Calu3 (cell line): ENCODE measurements at regions not wholly inside any gene's neighbourhood (a gene's known extent, or its start where the extent isn't known, plus 50 kb on each side); places are given as distances from the start of the nearest gene placed in this dataset.

Source experiments
- BruUV-seq: library from RNA; stranded (reverse); fragments of 400-500 nt; replicated peaks from 2 replicates; lab custom pipeline; 2021; lab: Mats Ljungman, UMichigan
- CTCF ChIA-PET: fragments of 300-600 bp; sonication (Branson Sonifier 250); formaldehyde crosslinking; loops from one replicate; lab custom pipeline; 2022; ENCODE audit warnings: antibody characterized with exemption; lab: Charles Lee
- DNase-seq: peaks from one replicate; pipeline ENCODE4 v3.0.0; 2022
- H3K27ac Mint-ChIP-seq: one replicate; pipeline ENCODE4 v1.8.0; 2022; ENCODE audit warnings: mixed read lengths; ENCODE audit not compliant: unreplicated experiment
- H3K27me3 Mint-ChIP-seq: one replicate; pipeline ENCODE4 v1.8.0; 2022; ENCODE audit warnings: mixed read lengths; ENCODE audit not compliant: unreplicated experiment
- H3K36me3 Mint-ChIP-seq: one replicate; pipeline ENCODE4 v1.8.0; 2022; ENCODE audit warnings: mild to moderate bottlenecking, moderate library complexity, mixed read lengths; ENCODE audit not compliant: insufficient read depth, unreplicated experiment
- H3K4me1 Mint-ChIP-seq: one replicate; pipeline ENCODE4 v1.8.0; 2022; ENCODE audit warnings: mild to moderate bottlenecking, low read depth, mixed read lengths; ENCODE audit not compliant: unreplicated experiment
- H3K4me3 Mint-ChIP-seq: one replicate; pipeline ENCODE4 v1.8.0; 2022; ENCODE audit warnings: mild to moderate bottlenecking, low read depth, moderate library complexity, mixed read lengths; ENCODE audit not compliant: unreplicated experiment
- H3K9me3 Mint-ChIP-seq: one replicate; pipeline ENCODE4 v1.8.0; 2022; ENCODE audit warnings: low read depth, mixed read lengths; ENCODE audit not compliant: unreplicated experiment
- CTCF ChIP-seq: fragments of 200-600 bp; IDR thresholded peaks from one replicate; pipeline ENCODE4 v1.8.0; 2022; ENCODE audit warnings: antibody characterized with exemption; ENCODE audit not compliant: unreplicated experiment
- intact Hi-C: fragments of 100-400 bp; cut with micrococcal nuclease; formaldehyde crosslinking; loops from one replicate; pipeline ENCODE4 v1.10.0; 2022; ENCODE audit not compliant: unreplicated experiment

- H3K36me3 Mint-ChIP-seq, result no peaks in the 10 kb centered on the region
- TF ChIP-seq CTCF, result no peak
- no peaks in the 10 kb centered on the region for H3K4me1 Mint-ChIP-seq
- no peak overlapping the region for H3K27ac Mint-ChIP-seq
- H3K27me3 Mint-ChIP-seq, result peaks cover 13% of the 10 kb centered on the region
- DNase-seq, result no peak
- peaks cover 14% of the 10 kb centered on the region for H3K9me3 Mint-ChIP-seq
- CTCF ChIA-PET, result no interaction called here
- no peak overlapping the region for H3K4me3 Mint-ChIP-seq
- intact Hi-C loops, result no loop called here
- no TSS peak for BruUV-seq
Measured at GRCh38 chr14:66315098-66315497, 171.1 kb upstream of the CCDC196 start.

GRCh38 chr14:66315548-66315947 is 170.6 kb upstream of the CCDC196 start:
- Mint-ChIP-seq H3K27me3 (peaks cover 18% of the 10 kb centered on the region), H3K36me3 (no peaks in the 10 kb centered on the region), H3K4me3 (no peak overlapping the region), H3K27ac (no peak overlapping the region), H3K9me3 (peaks cover 11% of the 10 kb centered on the region), H3K4me1 (no peaks in the 10 kb centered on the region)
- intact Hi-C loops, result no loop called here
- TF ChIP-seq CTCF, result no peak
- no peak for DNase-seq
- no TSS peak for BruUV-seq
- CTCF ChIA-PET, result no interaction called here

- H3K4me1 Mint-ChIP-seq, result no peaks in the 10 kb centered on the region
- intact Hi-C loops, result no loop called here
Measured at GRCh38 chr14:66322564-66322963, 163.6 kb upstream of the CCDC196 start.

GRCh38 chr14:66330228-66330627 is 155.9 kb upstream of the CCDC196 start:
- Mint-ChIP-seq H3K27me3 (peaks cover 13% of the 10 kb centered on the region), H3K27ac (no peak overlapping the region), H3K4me3 (no peak overlapping the region), H3K36me3 (no peaks in the 10 kb centered on the region), H3K4me1 (no peaks in the 10 kb centered on the region), H3K9me3 (no peaks in the 10 kb centered on the region)
- no TSS peak for BruUV-seq
- CTCF ChIA-PET, result no interaction called here
- intact Hi-C loops, result no loop called here
- no peak for DNase-seq
- no peak for TF ChIP-seq CTCF

More at GRCh38 chr14:66322564-66322963, 163.6 kb upstream of the CCDC196 start:
- no peak for TF ChIP-seq CTCF
- H3K27ac Mint-ChIP-seq, result no peak overlapping the region
- CTCF ChIA-PET, result no interaction called here
- H3K9me3 Mint-ChIP-seq, result peaks cover 6% of the 10 kb centered on the region
- no TSS peak for BruUV-seq
- no peak overlapping the region for H3K4me3 Mint-ChIP-seq
- H3K27me3 Mint-ChIP-seq, result peaks cover 14% of the 10 kb centered on the region
- H3K36me3 Mint-ChIP-seq, result no peaks in the 10 kb centered on the region
- DNase-seq, result no peak
